GM12878 (cell line): ENCODE measurements at regions not wholly inside any gene's neighbourhood (a gene's known extent, or its start where the extent isn't known, plus 50 kb on each side); places are given as distances from the start of the nearest gene placed in this dataset.

Experiments
- ATAC-seq: fragments of 200-7000 bp; cut with Tn5 transposase; 3 replicates; pipeline ENCODE4 v1.9.1; 2020; ENCODE audit warnings: mild to moderate bottlenecking, moderate library complexity
- BruUV-seq: library from RNA; stranded (reverse); fragments of 400-500 nt; replicated peaks from 2 replicates; lab custom pipeline; 2021; lab: Mats Ljungman, UMichigan
- CTCF ChIA-PET: fragments of 300-600 bp; sonication (Branson Sonifier 250); formaldehyde crosslinking; extraction: SDS; loops from one replicate; lab custom pipeline; 2021; ENCODE audit warnings: inconsistent platforms; lab: Yijun Ruan, JAX
- POLR2A ChIA-PET: fragments of 350-600 bp; formaldehyde crosslinking; extraction: SDS; loops from one replicate; lab custom pipeline; 2021; ENCODE audit warnings: inconsistent platforms; lab: Charles Lee
- RAD21 ChIA-PET: fragments of 300-600 bp; sonication (Branson Sonifier 250); formaldehyde crosslinking; loops from one replicate; lab custom pipeline; 2023; ENCODE audit warnings: antibody characterized with exemption; ENCODE audit not compliant: unreplicated experiment; lab: Charles Lee
- SMC1A ChIA-PET: fragments of 300-600 bp; sonication (Branson Sonifier 250); formaldehyde crosslinking; loops from one replicate; lab custom pipeline; 2023; ENCODE audit not compliant: unreplicated experiment, uncharacterized antibody; lab: Charles Lee
- DNase-seq: peaks from one replicate; pipeline ENCODE4 v3.0.0-alpha.2; 2011; ENCODE audit warnings: low read depth, low spot score
- FAIRE-seq: peaks from 3 replicates; lab custom pipeline; 2011; peaks lifted over from hg19 to GRCh38; lab: Jason Lieb, UNC
- H2AFZ ChIP-seq: 2 replicates; pipeline ENCODE4 v1.6.0; 2011; ENCODE audit warnings: low read depth, low read length, control low read depth; ENCODE audit not compliant: control insufficient read depth
- H3K27ac ChIP-seq: 2 replicates; pipeline ENCODE4 v1.5.1; 2011; ENCODE audit warnings: control low read depth; ENCODE audit not compliant: control insufficient read depth, insufficient read depth
- H3K27me3 ChIP-seq, 2 experiments: replicated peaks in 1 of 2; 2 replicates each; pipeline versions ENCODE4 v1.6.0 to v1.6.1; 2011; ENCODE audit warnings: low read length in 1 of 2; ENCODE audit not compliant: control insufficient read depth in 2 of 2, insufficient read depth in 2 of 2
- H3K36me3 ChIP-seq, 2 experiments: 2 replicates each; pipeline ENCODE4 v1.5.1; 2011; ENCODE audit warnings: low read length in 1 of 2; ENCODE audit not compliant: control insufficient read depth in 2 of 2, insufficient read depth in 2 of 2
- H3K4me1 ChIP-seq: 2 replicates; pipeline ENCODE4 v1.6.1; 2011; ENCODE audit warnings: mild to moderate bottlenecking, low read length, moderate library complexity, mixed read lengths; ENCODE audit not compliant: control insufficient read depth, insufficient read depth
- H3K4me2 ChIP-seq: 2 replicates; pipeline ENCODE4 v1.6.0; 2011; ENCODE audit warnings: control low read depth; ENCODE audit not compliant: control insufficient read depth, insufficient read depth
- H3K4me3 ChIP-seq: fragments of 200-600 bp; sonication (generic); 2 replicates; pipeline ENCODE4 v1.5.1; 2016
- H3K79me2 ChIP-seq: 2 replicates; pipeline ENCODE4 v1.6.0; 2011; ENCODE audit warnings: low read length; ENCODE audit not compliant: control insufficient read depth, insufficient read depth
- H3K9ac ChIP-seq: 2 replicates; pipeline ENCODE4 v1.8.0; 2011; ENCODE audit warnings: low read length, control low read depth, mixed read lengths; ENCODE audit not compliant: control insufficient read depth, insufficient read depth
- H3K9me3 ChIP-seq: replicated peaks from 3 replicates; pipeline ENCODE4 v1.5.1; 2011; ENCODE audit warnings: mild to moderate bottlenecking, low read length; ENCODE audit not compliant: control insufficient read depth, insufficient read depth
- H4K20me1 ChIP-seq: 2 replicates; pipeline ENCODE4 v1.6.0; 2011; ENCODE audit not compliant: control insufficient read depth, insufficient read depth
- BHLHE40 ChIP-seq, 2 experiments: fragments of 450-650 bp in 1 of 2; IDR thresholded peaks; 2 replicates each; pipeline ENCODE4 v1.6.1; 2011 to 2017; ENCODE audit warnings: low read depth in 2 of 2, borderline replicate concordance in 1 of 2, improper control_type of control experiment in 1 of 2, low read length in 1 of 2, mild to moderate bottlenecking in 1 of 2
- CEBPZ ChIP-seq: fragments of 150-350 bp; IDR thresholded peaks from 2 replicates; pipeline ENCODE4 v1.6.1; 2016; ENCODE audit warnings: low read depth, low read length
- ETV6 ChIP-seq, 2 experiments: fragments of 450-650 bp in 1 of 2; IDR thresholded peaks in 1 of 2; conservative IDR thresholded peaks in 1 of 2; 2 replicates each; pipeline ENCODE4 v1.6.1; 2014; ENCODE audit warnings: antibody characterized with exemption in 1 of 2, borderline replicate concordance in 1 of 2, low read depth in 1 of 2, mild to moderate bottlenecking in 1 of 2, moderate library complexity in 1 of 2
- FOXK2 ChIP-seq: fragments of 450-650 bp; IDR thresholded peaks from 2 replicates; pipeline ENCODE4 v1.6.1; 2017; ENCODE audit warnings: mild to moderate bottlenecking, moderate library complexity
- KLF5 ChIP-seq: fragments of 450-650 bp; IDR thresholded peaks from 2 replicates; pipeline ENCODE4 v1.6.1; 2014; ENCODE audit warnings: mild to moderate bottlenecking; ENCODE audit not compliant: partially characterized antibody
- MTA3 ChIP-seq: IDR thresholded peaks from 2 replicates; pipeline ENCODE4 v1.6.1; 2012; ENCODE audit warnings: low read length, inconsistent platforms, borderline replicate concordance
- NBN ChIP-seq: fragments of 450-650 bp; IDR thresholded peaks from 2 replicates; pipeline ENCODE4 v1.6.1; 2016
- NR2F1 ChIP-seq: fragments of 450-650 bp; conservative IDR thresholded peaks from 2 replicates; pipeline ENCODE4 v1.6.1; 2017; ENCODE audit warnings: mild to moderate bottlenecking
- PAX8 ChIP-seq: fragments of 450-650 bp; IDR thresholded peaks from 2 replicates; pipeline ENCODE4 v1.6.1; 2017; ENCODE audit warnings: mild to moderate bottlenecking, moderate library complexity
- PBX3 ChIP-seq: IDR thresholded peaks from 2 replicates; pipeline ENCODE4 v1.6.1; 2011; ENCODE audit warnings: mild to moderate bottlenecking, low read depth, low read length, moderate library complexity; ENCODE audit not compliant: insufficient replicate concordance
- POLR2AphosphoS2 ChIP-seq: IDR thresholded peaks from 2 replicates; pipeline ENCODE4 v1.6.1; 2011; ENCODE audit warnings: low read depth, mild to moderate bottlenecking, low read length, improper control_type of control experiment, moderate library complexity
- WGBS: methylation state at CpG from one replicate; pipeline ENCODE4 v1.1.6; 2016; ENCODE audit warnings: low lambda C conversion rate; ENCODE audit not compliant: insufficient replicate concordance, insufficient coverage; ENCODE audit errors: missing lambda C conversion rate; 5-methylcytosine and 5-hydroxymethylcytosine counted together
- in situ Hi-C: fragments of 300-500 bp; cut with MboI; formaldehyde crosslinking; loops from 9 replicates; pipeline ENCODE4 v1.14.3; 2018; ENCODE audit warnings: mixed read lengths
- intact Hi-C: fragments of 100-400 bp; cut with micrococcal nuclease; formaldehyde crosslinking; loops from one replicate; pipeline ENCODE4 v1.14.2; 2022; ENCODE audit not compliant: unreplicated experiment
- TF ChIP-seq, protein P1 (sequence below): fragments of 450-650 bp; IDR thresholded peaks from 2 replicates; pipeline ENCODE4 v1.6.1; 2016; ENCODE audit warnings: mild to moderate bottlenecking

DNA sequence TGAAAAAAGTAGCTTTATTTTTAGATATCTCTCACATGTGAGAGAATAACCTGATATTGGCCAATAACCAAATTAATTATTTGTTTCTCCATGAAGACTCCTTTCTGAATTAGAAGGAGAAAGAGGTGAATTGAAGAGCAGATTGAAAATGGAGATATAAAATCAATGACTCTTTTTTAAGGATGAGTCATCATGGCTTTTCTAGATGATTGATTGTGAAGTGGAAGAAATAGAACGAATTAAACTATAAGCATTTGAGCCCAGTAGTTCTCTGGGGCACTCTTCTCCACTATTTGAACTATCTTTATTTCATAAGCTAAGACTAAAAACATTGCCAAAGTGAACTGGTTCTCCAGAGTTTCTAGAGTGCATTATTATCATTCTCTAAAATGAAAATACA lies 137.2 kb upstream of the EDNRA start:
- H3K27ac ChIP-seq = no peak overlapping the region
- 0% methylated on average over 1 of the region's 1 CpG for WGBS
- no peaks in the 10 kb centered on the region for H4K20me1 ChIP-seq
- POLR2A ChIA-PET = no interaction called here
- no peaks in the 10 kb centered on the region for H3K36me3 ChIP-seq
- CTCF ChIA-PET = interaction anchor here (0.8 to 1.1 kb wide), 2 partner anchors 12 to 694 kb away, joined by 3 read pairs; no protein-coding TSS in a partner anchor
- no TSS peak for BruUV-seq
- DNase-seq (no peak), FAIRE-seq (no peak), ATAC-seq (no peak)
- H3K27me3 ChIP-seq = no peaks in the 10 kb centered on the region
- no peak overlapping the region for H3K4me3 ChIP-seq
- RAD21 ChIA-PET = no interaction called here
- no peaks in the 10 kb centered on the region; the same call in 1 of the 2 replicates for H3K4me1 ChIP-seq
- H3K4me2 ChIP-seq = no peak overlapping the region
- intact Hi-C loops = no loop called here
- no peak overlapping the region for H2AFZ ChIP-seq
- SMC1A ChIA-PET = interaction anchor here (1.6 to 1.9 kb wide), 2 partner anchors 9 to 44 kb away, joined by 3 to 5 read pairs; no protein-coding TSS in a partner anchor
- H3K9ac ChIP-seq = no peak overlapping the region
- no peaks in the 10 kb centered on the region for H3K9me3 ChIP-seq
- TF ChIP-seq, protein P1, sequence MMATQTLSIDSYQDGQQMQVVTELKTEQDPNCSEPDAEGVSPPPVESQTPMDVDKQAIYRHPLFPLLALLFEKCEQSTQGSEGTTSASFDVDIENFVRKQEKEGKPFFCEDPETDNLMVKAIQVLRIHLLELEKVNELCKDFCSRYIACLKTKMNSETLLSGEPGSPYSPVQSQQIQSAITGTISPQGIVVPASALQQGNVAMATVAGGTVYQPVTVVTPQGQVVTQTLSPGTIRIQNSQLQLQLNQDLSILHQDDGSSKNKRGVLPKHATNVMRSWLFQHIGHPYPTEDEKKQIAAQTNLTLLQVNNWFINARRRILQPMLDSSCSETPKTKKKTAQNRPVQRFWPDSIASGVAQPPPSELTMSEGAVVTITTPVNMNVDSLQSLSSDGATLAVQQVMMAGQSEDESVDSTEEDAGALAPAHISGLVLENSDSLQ = no peak
- H3K79me2 ChIP-seq = no peaks in the 10 kb centered on the region
- in situ Hi-C loops = no loop called here

DNA sequence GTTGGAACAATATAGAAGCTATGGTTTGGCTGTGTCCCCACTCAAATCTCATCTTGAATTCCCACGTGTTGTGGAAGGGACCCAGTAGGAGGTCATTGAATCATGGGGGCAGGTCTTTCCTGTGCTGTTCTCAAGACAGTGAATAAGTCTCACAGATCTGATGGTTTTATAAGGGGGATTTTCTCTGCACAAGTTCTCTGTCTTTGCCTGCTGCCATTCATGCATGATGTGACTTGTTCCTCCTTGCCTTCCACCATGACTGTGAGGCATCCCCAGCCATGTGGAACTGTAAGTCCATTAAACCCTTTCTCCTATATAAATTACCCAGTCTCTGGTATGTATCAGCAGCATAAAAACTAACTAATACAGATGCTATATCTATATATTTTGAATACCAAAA lies 135.2 kb upstream of the EDNRA start:
- ATAC-seq = no peak
- Histone ChIP-seq H4K20me1 (no peaks in the 10 kb centered on the region), H3K4me3 (no peak overlapping the region), H3K9ac (no peak overlapping the region), H3K27me3 (no peaks in the 10 kb centered on the region), H2AFZ (no peak overlapping the region), H3K79me2 (no peaks in the 10 kb centered on the region), H3K9me3 (no peaks in the 10 kb centered on the region), H3K27ac (no peak overlapping the region), H3K4me1 (no peaks in the 10 kb centered on the region), H3K36me3 (no peaks in the 10 kb centered on the region), H3K4me2 (no peak overlapping the region)
- no peak for FAIRE-seq
- ChIA-PET SMC1A (interaction anchor here (1.0 kb wide), 1 partner anchor 185 kb away, joined by 4 read pairs; no protein-coding TSS in a partner anchor), POLR2A (no interaction called here), RAD21 (no interaction called here), CTCF (interaction anchor here (1.2 kb wide), 1 partner anchor 244 kb away, joined by 3 read pairs; no protein-coding TSS in a partner anchor)
- intact Hi-C loops (no loop called here), in situ Hi-C loops (no loop called here)
- WGBS = 0% methylated on average over 1 of the region's 1 CpG
- BruUV-seq = no TSS peak
- no peak for DNase-seq
- TF ChIP-seq BHLHE40 (IDR thresholded peaks at IDR 0.05; ENCODE audit: borderline replicate concordance in 1 of 2, low read depth in 2 of 2, low read length in 1 of 2) (no peak), POLR2AphosphoS2 (no peak), PBX3 (no peak), KLF5 (no peak), NBN (no peak), MTA3 (no peak), CEBPZ (no peak), PAX8 (no peak), FOXK2 (no peak), NR2F1 (no peak), ETV6 (conservative IDR thresholded peaks at IDR 0.05 in 1 of 2, IDR thresholded peaks at IDR 0.05 in 1 of 2; ENCODE audit: borderline replicate concordance in 1 of 2, low read depth in 1 of 2) (no peak)
